ENCODE measurements at regions not wholly inside any gene's neighbourhood (a gene's known extent, or its start where the extent isn't known, plus 50 kb on each side); places are given as distances from the start of the nearest gene placed in this dataset.

- TF ChIP-seq EZH2 (optimal IDR thresholded peaks at IDR 0.05; ENCODE audit: low read depth, low read length) (no peak), CTCF (IDR thresholded peaks at IDR 0.05; ENCODE audit: low read length) (no peak), EZH2phosphoT487 (IDR thresholded peaks at IDR 0.05; ENCODE audit: low read length) (no peak)
- Histone ChIP-seq H3K27ac (ENCODE audit: low read length) (no peak overlapping the region), H3K9ac (ENCODE audit: low read length) (no peak overlapping the region), H3K4me3 (ENCODE audit: low read length) (no peak overlapping the region), H4K20me1 (ENCODE audit: insufficient read depth, low read length) (no peaks in the 10 kb centered on the region), H3F3A (ENCODE audit: insufficient read depth, low read length) (no peaks in the 10 kb centered on the region), H3K9me2 (replicated peaks; ENCODE audit: insufficient read depth, low read length) (no peaks in the 10 kb centered on the region), H3K4me1 (ENCODE audit: low read length) (no peaks in the 10 kb centered on the region), H3K27me3 (replicated peaks; ENCODE audit: insufficient read depth, low read length) (no peaks in the 10 kb centered on the region), H3K79me2 (ENCODE audit: low read length) (no peaks in the 10 kb centered on the region), H3K4me2 (ENCODE audit: low read depth, low read length) (no peak overlapping the region), H3K36me3 (replicated peaks; ENCODE audit: insufficient read depth, low read length) (no peaks in the 10 kb centered on the region), H2AFZ (ENCODE audit: low read length) (no peak overlapping the region), H3K9me3 (replicated peaks; ENCODE audit: insufficient read depth, low read length) (no peaks in the 10 kb centered on the region)
- DNase-seq: no peak
These were observed 656.9 kb downstream of the CDH8 start for GRCh38 chr16:61379311-61379710.

DNA sequence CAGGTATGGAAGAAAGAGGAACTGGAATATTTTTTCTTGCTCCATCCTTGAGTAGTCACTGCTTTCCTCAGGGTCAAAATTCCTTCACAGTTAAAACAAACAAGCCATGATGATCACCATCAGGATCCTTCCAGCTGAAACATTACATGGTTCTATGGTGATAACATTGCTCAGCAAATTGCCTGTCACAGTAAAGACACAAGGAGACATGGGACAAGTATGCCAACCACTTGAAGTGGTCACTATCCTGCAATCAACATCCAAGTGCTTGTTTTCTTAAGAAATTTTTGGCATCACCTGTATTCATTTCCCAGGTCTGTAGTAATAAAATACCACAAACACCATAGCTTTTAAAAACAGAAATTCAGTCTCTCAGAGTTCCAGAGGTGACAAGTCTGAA, 662.2 kb downstream of the CDH8 start:
- no peaks in the 10 kb centered on the region for H4K20me1 ChIP-seq (ENCODE audit: insufficient read depth, low read length)
- no peak overlapping the region for H3K4me2 ChIP-seq (ENCODE audit: low read depth, low read length)
- peaks cover 13% of the 10 kb centered on the region for H3F3A ChIP-seq (ENCODE audit: insufficient read depth, low read length)
- no peaks in the 10 kb centered on the region for H3K9me3 ChIP-seq (replicated peaks; ENCODE audit: insufficient read depth, low read length)
- no peak overlapping the region for H3K9ac ChIP-seq (ENCODE audit: low read length)
- no peaks in the 10 kb centered on the region for H3K36me3 ChIP-seq (replicated peaks; ENCODE audit: insufficient read depth, low read length)
- TF ChIP-seq EZH2 (optimal IDR thresholded peaks at IDR 0.05; ENCODE audit: low read depth, low read length): no peak
- no peak for TF ChIP-seq CTCF (IDR thresholded peaks at IDR 0.05; ENCODE audit: low read length)
- DNase-seq: no peak
- H3K79me2 ChIP-seq (ENCODE audit: low read length): no peaks in the 10 kb centered on the region
- H3K27me3 ChIP-seq (replicated peaks; ENCODE audit: insufficient read depth, low read length): no peaks in the 10 kb centered on the region
- H2AFZ ChIP-seq (ENCODE audit: low read length): no peak overlapping the region
- H3K4me3 ChIP-seq (ENCODE audit: low read length): no peak overlapping the region
- peaks cover 22% of the 10 kb centered on the region for H3K4me1 ChIP-seq (ENCODE audit: low read length)
- no peaks in the 10 kb centered on the region for H3K9me2 ChIP-seq (replicated peaks; ENCODE audit: insufficient read depth, low read length)
- H3K27ac ChIP-seq (ENCODE audit: low read length): no peak overlapping the region

DNA sequence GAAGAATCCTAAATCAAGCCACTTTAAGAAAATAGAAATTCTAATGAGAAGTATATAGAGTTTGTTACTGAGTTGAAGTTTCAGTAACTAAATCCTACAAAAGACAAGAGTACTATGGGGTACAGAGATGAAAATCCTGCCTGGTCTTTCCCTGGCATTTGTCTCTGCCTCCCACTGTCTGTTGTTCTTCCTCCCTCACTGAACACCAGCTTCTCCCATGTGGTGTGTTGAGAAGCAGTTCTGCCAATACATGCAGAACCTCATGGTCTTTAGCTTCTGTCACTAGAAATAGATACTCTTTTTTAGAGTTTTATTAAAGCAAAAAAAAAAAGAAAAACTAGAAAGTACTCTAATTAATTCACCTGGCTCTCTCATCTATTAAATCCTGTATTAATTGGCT, 664.4 kb downstream of the CDH8 start:
- H3K27ac ChIP-seq (ENCODE audit: low read length): no peak overlapping the region
- H3K36me3 ChIP-seq (replicated peaks; ENCODE audit: insufficient read depth, low read length): no peaks in the 10 kb centered on the region
- no peaks in the 10 kb centered on the region for H3K27me3 ChIP-seq (replicated peaks; ENCODE audit: insufficient read depth, low read length)
- TF ChIP-seq EZH2phosphoT487 (IDR thresholded peaks at IDR 0.05; ENCODE audit: low read length): no peak
- no peak for TF ChIP-seq CTCF (IDR thresholded peaks at IDR 0.05; ENCODE audit: low read length)
- no peak for TF ChIP-seq EZH2 (optimal IDR thresholded peaks at IDR 0.05; ENCODE audit: low read depth, low read length)
- no peak overlapping the region for H3K4me3 ChIP-seq (ENCODE audit: low read length)
- H2AFZ ChIP-seq (ENCODE audit: low read length): no peak overlapping the region
- no peaks in the 10 kb centered on the region for H3K9me3 ChIP-seq (replicated peaks; ENCODE audit: insufficient read depth, low read length)
- DNase-seq: no peak
- H3K9ac ChIP-seq (ENCODE audit: low read length): no peak overlapping the region
- H3K4me2 ChIP-seq (ENCODE audit: low read depth, low read length): peak overlapping the region; percentile 57; the same call in 1 of the 2 replicates
- no peaks in the 10 kb centered on the region for H3K79me2 ChIP-seq (ENCODE audit: low read length)
- H3F3A ChIP-seq (ENCODE audit: insufficient read depth, low read length): peaks cover 13% of the 10 kb centered on the region
- no peaks in the 10 kb centered on the region for H4K20me1 ChIP-seq (ENCODE audit: insufficient read depth, low read length)
- peaks cover 22% of the 10 kb centered on the region for H3K4me1 ChIP-seq (ENCODE audit: low read length)
- no peaks in the 10 kb centered on the region for H3K9me2 ChIP-seq (replicated peaks; ENCODE audit: insufficient read depth, low read length)
